IMR-90 (cell line): ENCODE measurements at regions not wholly inside any gene's neighbourhood (a gene's known extent, or its start where the extent isn't known, plus 50 kb on each side); places are given as distances from the start of the nearest gene placed in this dataset.
"Not testable (repeated sequence)": the region's sequence is repeated elsewhere in the genome, so short reads cannot be mapped to it uniquely, and the experiment has no call there.

Experiments used
- ATAC-seq: fragments of 200-7000 bp; cut with Tn5 transposase; 2 replicates; pipeline ENCODE4 v1.9.1; 2020; ENCODE audit warnings: low read depth, mild to moderate bottlenecking, moderate library complexity
- BruUV-seq: library from RNA; stranded (reverse); fragments of 400-500 nt; replicated peaks from 2 replicates; lab custom pipeline; 2021; lab: Mats Ljungman, UMichigan
- CTCF ChIA-PET: fragments of 300-600 bp; formaldehyde crosslinking; extraction: SDS; loops from one replicate; lab custom pipeline; 2021; ENCODE audit warnings: antibody characterized with exemption; lab: Yijun Ruan, JAX
- POLR2A ChIA-PET: fragments of 300-600 bp; sonication (Branson Sonifier 250); formaldehyde crosslinking; loops from one replicate; lab custom pipeline; 2022; ENCODE audit warnings: antibody characterized with exemption; ENCODE audit not compliant: unreplicated experiment; lab: Charles Lee
- DNase-seq: peaks from one replicate; pipeline ENCODE4 v3.0.0; 2013
- H2AFZ ChIP-seq: replicated peaks from 2 replicates; pipeline ENCODE3; 2013; ENCODE audit warnings: low read length, mild to moderate bottlenecking; ENCODE audit not compliant: poor library complexity
- H2AK5ac ChIP-seq: 2 replicates; pipeline ENCODE4 v1.6.1; 2013; ENCODE audit warnings: low read depth, low read length, inconsistent platforms
- H2AK9ac ChIP-seq: replicated peaks from 2 replicates; pipeline ENCODE3; 2013; ENCODE audit warnings: mild to moderate bottlenecking, low read depth, low read length, moderate library complexity; ENCODE audit not compliant: poor library complexity
- H2BK120ac ChIP-seq: 2 replicates; pipeline ENCODE4 v1.6.1; 2013; ENCODE audit warnings: low read depth, low read length, inconsistent platforms
- H2BK15ac ChIP-seq: 3 replicates; pipeline ENCODE4 v1.6.1; 2013; ENCODE audit warnings: low read depth, low read length, inconsistent platforms
- H2BK20ac ChIP-seq: 2 replicates; pipeline ENCODE4 v1.6.1; 2013; ENCODE audit warnings: low read depth, mild to moderate bottlenecking, inconsistent platforms, low read length, moderate library complexity
- H2BK5ac ChIP-seq: 2 replicates; pipeline ENCODE4 v1.6.1; 2013; ENCODE audit warnings: mild to moderate bottlenecking, low read depth, low read length, inconsistent platforms; ENCODE audit not compliant: poor library complexity, severe bottlenecking
- H3K14ac ChIP-seq: replicated peaks from 2 replicates; pipeline ENCODE4 v1.6.1; 2013; ENCODE audit warnings: low read depth, low read length, inconsistent platforms
- H3K18ac ChIP-seq: 2 replicates; pipeline ENCODE4 v1.6.1; 2013; ENCODE audit warnings: low read depth, low read length, control low read depth
- H3K23ac ChIP-seq: 2 replicates; pipeline ENCODE4 v1.6.1; 2013; ENCODE audit warnings: low read depth, low read length, inconsistent platforms
- H3K27ac ChIP-seq: 2 replicates; pipeline ENCODE4 v1.5.1; 2013; ENCODE audit warnings: mild to moderate bottlenecking, control low read depth, low read length; ENCODE audit not compliant: insufficient read depth
- H3K27me3 ChIP-seq: 2 replicates; pipeline ENCODE4 v1.6.1; 2013; ENCODE audit warnings: low read length; ENCODE audit not compliant: control insufficient read depth, insufficient read depth
- H3K36me3 ChIP-seq: 2 replicates; pipeline ENCODE4 v1.6.1; 2013; ENCODE audit warnings: low read length, mixed read lengths; ENCODE audit not compliant: control insufficient read depth, insufficient read depth
- H3K4ac ChIP-seq: 2 replicates; pipeline ENCODE4 v1.6.1; 2013; ENCODE audit warnings: low read depth, low read length, inconsistent platforms
- H3K4me1 ChIP-seq: 2 replicates; pipeline ENCODE4 v1.6.1; 2013; ENCODE audit warnings: low read length, mixed read lengths; ENCODE audit not compliant: control insufficient read depth, insufficient read depth
- H3K4me2 ChIP-seq: 2 replicates; pipeline ENCODE4 v1.6.1; 2013; ENCODE audit warnings: low read depth, mild to moderate bottlenecking, control low read depth, low read length, moderate library complexity
- H3K4me3 ChIP-seq: 2 replicates; pipeline ENCODE4 v1.5.1; 2013; ENCODE audit warnings: low read depth, mild to moderate bottlenecking, control low read depth, low read length, moderate library complexity; ENCODE audit not compliant: insufficient read depth
- H3K56ac ChIP-seq: 2 replicates; pipeline ENCODE4 v1.6.1; 2013; ENCODE audit warnings: low read length, inconsistent platforms; ENCODE audit not compliant: insufficient read depth; ENCODE audit errors: extremely low read depth
- H3K79me1 ChIP-seq, 2 experiments: 2 replicates each; pipeline ENCODE4 v1.6.1; 2013; ENCODE audit warnings: low read length in 2 of 2, inconsistent platforms in 1 of 2, low read depth in 1 of 2
- H3K9ac ChIP-seq: 2 replicates; pipeline ENCODE4 v1.6.1; 2013; ENCODE audit warnings: low read depth, low read length, control low read depth
- H3K9me1 ChIP-seq: 2 replicates; pipeline ENCODE4 v1.6.1; 2013; ENCODE audit warnings: low read length, inconsistent platforms; ENCODE audit not compliant: insufficient read depth
- H3K9me3 ChIP-seq: 2 replicates; pipeline ENCODE4 v1.6.1; 2013; ENCODE audit warnings: low read length; ENCODE audit not compliant: control insufficient read depth, insufficient read depth
- H4K20me1 ChIP-seq: 2 replicates; pipeline ENCODE4 v1.6.1; 2013; ENCODE audit warnings: low read length, inconsistent platforms; ENCODE audit not compliant: insufficient read depth
- H4K5ac ChIP-seq: 2 replicates; pipeline ENCODE4 v1.6.1; 2013; ENCODE audit warnings: mild to moderate bottlenecking, low read depth, low read length, control low read depth
- H4K8ac ChIP-seq, 2 experiments: 2 replicates each; pipeline ENCODE4 v1.6.1; 2013; ENCODE audit warnings: low read depth in 2 of 2, low read length in 2 of 2, control low read depth in 1 of 2, inconsistent platforms in 1 of 2
- H4K91ac ChIP-seq: 2 replicates; pipeline ENCODE4 v1.6.1; 2013; ENCODE audit warnings: low read depth, low read length, inconsistent platforms; ENCODE audit not compliant: insufficient read depth
- dilution Hi-C: fragments of 300-500 bp; cut with HindIII; formaldehyde crosslinking; loops from one replicate; pipeline ENCODE4 v1.14.3; 2018; ENCODE audit warnings: low sequenced_read_pairs; ENCODE audit not compliant: unreplicated experiment
- in situ Hi-C: fragments of 300-500 bp; cut with MboI; formaldehyde crosslinking; loops from 3 replicates; pipeline ENCODE4 v1.14.3; 2019; ENCODE audit warnings: low sequenced_read_pairs, inconsistent platforms, mixed read lengths
- intact Hi-C: fragments of 100-400 bp; cut with micrococcal nuclease; formaldehyde crosslinking; loops from 2 replicates; pipeline ENCODE4 v1.10.0; 2022

DNA sequence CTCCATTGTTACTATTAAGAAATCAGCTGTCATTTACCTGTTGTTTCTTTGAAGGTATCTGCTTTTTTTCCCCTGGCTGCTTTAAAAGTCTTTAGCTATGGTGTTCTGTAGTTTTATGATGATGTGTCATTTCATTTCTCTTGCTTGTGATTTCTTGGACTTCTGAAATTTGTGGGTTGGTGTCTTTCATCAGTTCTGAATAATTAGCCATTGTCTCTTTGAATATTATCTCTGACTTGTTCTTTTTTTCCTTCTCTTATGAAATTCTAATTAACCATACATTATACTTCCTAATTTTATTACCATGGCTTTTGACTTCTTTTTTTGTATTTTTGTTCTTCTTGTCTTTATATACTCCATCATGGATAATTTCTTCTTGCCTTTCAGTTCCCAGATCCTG lies 85.4 kb upstream of the GARIN1A start:
- H2AFZ ChIP-seq, in situ Hi-C loops, ATAC-seq, CTCF ChIA-PET, DNase-seq, H3K9me3 ChIP-seq, intact Hi-C loops, H2BK5ac ChIP-seq, dilution Hi-C loops, H3K14ac ChIP-seq, H3K9me1 ChIP-seq, BruUV-seq, POLR2A ChIA-PET, H2AK9ac ChIP-seq, H4K20me1 ChIP-seq, H3K27me3 ChIP-seq, H3K4ac ChIP-seq, H4K91ac ChIP-seq, H3K18ac ChIP-seq, H3K9ac ChIP-seq, H3K23ac ChIP-seq, H3K27ac ChIP-seq, H2BK20ac ChIP-seq, H2BK120ac ChIP-seq, H3K4me3 ChIP-seq, H4K8ac ChIP-seq, H3K56ac ChIP-seq, H2BK15ac ChIP-seq, H2AK5ac ChIP-seq, H3K4me2 ChIP-seq, H3K4me1 ChIP-seq, H4K5ac ChIP-seq: not testable (repeated sequence)
- Histone ChIP-seq H3K79me1 (peaks cover 8 to 10% of the 10 kb centered on the region in 2 experiments; a peak in 3 of 4 replicates), H3K36me3 (peaks cover 17% of the 10 kb centered on the region)
